ENCODE measurements at regions not wholly inside any gene's neighbourhood (a gene's known extent, or its start where the extent isn't known, plus 50 kb on each side); places are given as distances from the start of the nearest gene placed in this dataset.

- no peak for ATAC-seq
- Histone ChIP-seq H3K4me1 (no peaks in the 10 kb centered on the region), H3K9me3 (no peaks in the 10 kb centered on the region), H3K27me3 (no peaks in the 10 kb centered on the region), H3K4me3 (no peak overlapping the region), H3K36me3 (no peaks in the 10 kb centered on the region), H3K27ac (no peak overlapping the region)
- peak in 1 of 2 donors; percentile 20 for DNase-seq
- intact Hi-C loops (cut with DNase I; ENCODE audit: low total_unique reads) = no loop called here
- TF ChIP-seq POLR2A (IDR thresholded peaks at IDR 0.05) (no peak), CTCF (IDR thresholded peaks at IDR 0.05 in 4 of 5, conservative IDR thresholded peaks at IDR 0.05 in 1 of 5) (no peak)
- in situ Hi-C loops (cut with MboI; ENCODE audit: low sequenced_read_pairs in 4 of 4) = no loop called here
Measured at GRCh38 chr5:158519433-158520021, 580.2 kb downstream of the EBF1 start.

GRCh38 chr5:158516521-158516920, 583.2 kb downstream of the EBF1 start:
- intact Hi-C loops (cut with DNase I; ENCODE audit: low total_unique reads) = no loop called here
- TF ChIP-seq POLR2A (IDR thresholded peaks at IDR 0.05) (no peak), CTCF (IDR thresholded peaks at IDR 0.05 in 4 of 5, conservative IDR thresholded peaks at IDR 0.05 in 1 of 5) (no peak)
- H3K9me3 ChIP-seq = no peaks in the 10 kb centered on the region
- DNase-seq (no peak), ATAC-seq (no peak)
- in situ Hi-C loops (cut with MboI; ENCODE audit: low sequenced_read_pairs in 4 of 4) = no loop called here
- H3K27ac ChIP-seq = no peak overlapping the region
- H3K36me3 ChIP-seq = no peaks in the 10 kb centered on the region
- H3K4me3 ChIP-seq = no peak overlapping the region
- H3K4me1 ChIP-seq = peaks cover 0 to 5% of the 10 kb centered on the region in 2 donors
- H3K27me3 ChIP-seq = no peaks in the 10 kb centered on the region

GRCh38 chr5:158514986-158515359, 584.7 kb downstream of the EBF1 start:
- Histone ChIP-seq H3K4me3 (no peak overlapping the region), H3K27ac (no peak overlapping the region), H3K27me3 (no peaks in the 10 kb centered on the region), H3K36me3 (no peaks in the 10 kb centered on the region), H3K9me3 (no peaks in the 10 kb centered on the region), H3K4me1 (peaks cover 0 to 5% of the 10 kb centered on the region in 2 donors)
- in situ Hi-C loops (cut with MboI; ENCODE audit: low sequenced_read_pairs in 4 of 4) (no loop called here), intact Hi-C loops (cut with DNase I; ENCODE audit: low total_unique reads) (no loop called here)
- no peak for ATAC-seq
- TF ChIP-seq CTCF (IDR thresholded peaks at IDR 0.05 in 4 of 5, conservative IDR thresholded peaks at IDR 0.05 in 1 of 5) (no peak), POLR2A (IDR thresholded peaks at IDR 0.05) (no peak)
- no peak for DNase-seq

- ATAC-seq (no peak), DNase-seq (no peak)
- Histone ChIP-seq H3K27me3 (no peaks in the 10 kb centered on the region), H3K27ac (no peak overlapping the region), H3K4me3 (no peak overlapping the region), H3K36me3 (no peaks in the 10 kb centered on the region), H3K4me1 (peaks cover 0 to 5% of the 10 kb centered on the region in 2 donors), H3K9me3 (no peaks in the 10 kb centered on the region)
- in situ Hi-C loops (cut with MboI; ENCODE audit: low sequenced_read_pairs in 4 of 4) = no loop called here
- TF ChIP-seq POLR2A (IDR thresholded peaks at IDR 0.05) (no peak), CTCF (IDR thresholded peaks at IDR 0.05 in 4 of 5, conservative IDR thresholded peaks at IDR 0.05 in 1 of 5) (no peak)
- intact Hi-C loops (cut with DNase I; ENCODE audit: low total_unique reads) = no loop called here
Measured at GRCh38 chr5:158514319-158514985, 585.3 kb downstream of the EBF1 start.

Measured in gastrocnemius medialis (tissue), 4 donors.